ENCODE measurements at regions not wholly inside any gene's neighbourhood (a gene's known extent, or its start where the extent isn't known, plus 50 kb on each side); places are given as distances from the start of the nearest gene placed in this dataset.

DNA sequence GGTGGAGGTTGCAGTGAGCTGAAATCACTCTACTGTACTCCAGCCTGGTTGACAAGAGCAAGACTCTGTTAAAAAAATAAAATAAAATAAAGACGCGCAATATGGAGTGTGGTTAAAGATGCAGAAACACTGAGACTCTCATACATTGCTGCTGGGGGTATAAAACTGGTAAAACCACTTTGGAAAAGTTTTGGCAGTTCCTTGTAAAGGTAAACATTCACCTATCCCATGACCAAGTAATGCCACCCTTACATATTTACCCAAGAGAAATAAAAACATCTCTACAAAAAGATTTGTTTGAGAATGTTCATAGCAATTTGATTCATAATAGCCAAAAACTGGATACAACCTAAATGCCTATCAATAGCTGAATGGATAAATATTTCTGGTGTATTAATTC is 398.5 kb downstream of the PDCD6IP start:
- no peak for DNase-seq

DNA sequence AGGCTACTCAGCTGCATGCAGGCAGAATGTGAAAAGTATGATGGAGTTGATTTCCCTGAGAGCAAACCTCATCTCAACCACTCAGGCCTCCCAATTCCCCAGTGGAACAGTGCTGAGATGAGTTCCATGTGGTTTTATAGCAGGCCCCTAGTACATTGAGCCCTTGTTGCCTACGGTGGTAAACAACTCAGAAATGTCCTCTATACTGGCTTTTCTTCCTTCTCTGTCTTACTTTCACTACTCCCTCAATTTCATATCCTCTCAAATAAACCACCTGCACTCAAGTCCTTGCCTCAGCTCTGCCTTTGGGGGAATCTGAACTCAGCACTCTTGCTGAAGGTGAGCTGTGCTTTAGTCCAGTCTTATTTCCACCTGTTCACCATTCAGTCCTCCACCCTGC is 399.9 kb downstream of the PDCD6IP start:
- no peak for DNase-seq

GRCh38 chr3:34200576-34200975 is 402.1 kb downstream of the PDCD6IP start:
- no peak for DNase-seq

GRCh38 chr3:34202975-34203374 is 404.5 kb downstream of the PDCD6IP start:
- DNase-seq = no peak

DNA sequence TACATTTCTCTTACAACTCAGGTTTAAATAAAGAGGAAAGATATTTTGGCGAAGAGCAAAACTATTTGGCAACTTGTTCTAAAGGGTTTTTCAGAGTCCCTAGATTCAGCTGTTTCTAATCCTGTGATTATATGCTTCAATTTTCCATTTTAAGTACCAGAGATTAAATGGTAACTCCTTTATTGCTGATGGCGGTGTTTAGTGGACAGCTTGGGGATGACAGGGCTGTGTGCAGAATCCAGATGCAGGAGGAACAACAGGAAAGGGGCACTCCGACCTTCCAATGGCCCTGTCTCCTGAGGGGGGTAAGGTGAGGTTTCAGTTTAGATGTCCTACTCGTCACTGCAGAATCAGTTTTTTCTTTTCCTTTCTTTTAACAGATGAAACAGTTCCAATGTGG is 405.0 kb downstream of the PDCD6IP start:
- no peak for DNase-seq

DNA sequence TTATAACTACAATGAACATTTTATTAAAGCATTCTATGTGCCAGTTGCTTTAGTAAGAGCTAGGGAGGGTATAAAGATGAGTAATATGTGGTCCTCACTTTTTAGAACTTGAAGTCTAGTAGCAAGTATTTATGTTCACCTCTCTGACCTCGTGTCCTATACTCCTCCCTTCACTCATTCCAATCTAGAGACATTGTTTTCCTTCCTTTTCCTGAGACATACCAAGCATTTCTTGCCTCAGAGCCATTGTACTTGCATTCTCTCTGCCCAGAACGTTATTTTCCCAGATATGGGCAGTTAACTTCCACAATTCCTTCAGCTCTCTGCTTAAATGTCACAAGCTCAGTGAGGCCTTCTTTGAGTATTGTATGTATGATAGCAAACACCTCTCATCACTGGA is 408.6 kb downstream of the PDCD6IP start:
- DNase-seq = peak; percentile 93

DNA sequence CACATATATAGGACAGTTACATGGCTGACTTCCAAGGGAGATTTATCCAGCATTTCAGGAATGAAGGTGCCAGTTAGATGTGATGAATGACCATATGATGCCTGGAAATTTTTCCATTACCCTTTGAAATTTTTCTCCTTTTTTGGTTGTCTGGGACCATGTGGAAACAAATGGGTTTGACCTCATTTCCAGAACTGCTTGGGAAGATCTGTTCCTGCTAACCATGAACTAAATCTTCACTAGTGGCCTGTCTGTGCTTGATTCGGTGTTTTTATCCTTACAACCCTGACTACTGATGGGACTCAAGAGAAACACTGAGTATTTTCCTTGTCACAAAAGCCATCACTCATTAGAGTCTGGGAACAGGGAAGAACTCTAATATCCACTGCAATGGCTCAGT is 409.4 kb downstream of the PDCD6IP start:
- DNase-seq = peak; percentile 91

DNA sequence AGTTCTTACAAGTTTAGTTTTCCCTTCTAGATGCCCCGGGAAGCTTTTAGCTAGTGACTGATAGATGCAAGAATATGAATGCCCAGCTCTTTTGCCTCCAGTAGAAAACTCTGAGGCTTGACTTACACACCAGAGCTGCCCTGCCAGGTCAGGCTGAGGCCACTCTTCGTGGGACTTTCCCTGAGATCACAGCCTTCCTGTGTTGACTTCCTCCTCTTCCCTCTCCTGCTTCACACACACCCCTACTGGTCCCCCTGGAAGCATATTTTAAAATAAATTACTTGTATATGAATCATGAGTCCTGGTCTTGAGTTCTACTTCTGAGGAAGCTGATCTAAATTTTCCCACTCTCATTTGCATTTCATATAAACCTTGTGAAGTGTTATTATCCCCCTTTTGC is 413.7 kb downstream of the PDCD6IP start:
- DNase-seq = peak; percentile 69

GRCh38 chr3:34212656-34213055 is 414.2 kb downstream of the PDCD6IP start:
- DNase-seq = peak; percentile 50

GRCh38 chr3:34213478-34213877 is 415.0 kb downstream of the PDCD6IP start:
- no peak for DNase-seq

DNA sequence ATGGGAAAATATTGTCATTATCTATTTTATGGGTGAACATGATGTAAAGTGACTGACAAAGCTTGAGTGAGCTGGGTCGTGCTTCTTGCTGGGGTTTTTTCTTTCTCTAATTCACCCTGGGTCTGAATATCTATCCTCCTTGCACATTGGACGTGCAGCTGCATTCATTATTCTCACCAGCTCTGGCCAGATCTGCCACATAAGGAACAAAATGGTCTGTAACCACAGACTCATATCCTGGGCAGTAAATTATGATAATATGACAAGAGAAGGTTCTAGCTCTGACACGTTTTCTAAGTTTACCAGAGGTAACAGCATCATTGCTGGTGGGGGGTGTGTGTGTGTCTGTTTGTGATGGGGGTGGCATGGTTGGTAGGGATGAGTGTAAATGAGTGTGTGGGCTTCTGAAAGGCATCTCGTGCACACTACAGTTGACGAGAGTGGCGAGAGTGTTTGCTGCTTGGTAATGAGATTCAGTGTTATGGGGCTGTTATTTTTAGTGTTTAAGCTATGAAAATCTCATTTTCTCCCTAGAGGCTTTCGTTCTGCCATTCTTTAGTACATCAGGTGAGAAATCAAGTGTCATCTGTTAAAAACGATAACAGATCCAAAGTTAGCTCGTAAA is 418.4 kb downstream of the PDCD6IP start:
- DNase-seq = no peak

- peak; percentile 42 for DNase-seq
Observed at GRCh38 chr3:34218706-34219385, 420.4 kb downstream of the PDCD6IP start.

- peak; percentile 35 for DNase-seq
Observed at GRCh38 chr3:34219556-34219955, 421.1 kb downstream of the PDCD6IP start.

- peak; percentile 40 for DNase-seq
Observed at GRCh38 chr3:34225821-34226366, 427.5 kb downstream of the PDCD6IP start.

GRCh38 chr3:34229876-34230275 is 431.4 kb downstream of the PDCD6IP start:
- DNase-seq = no peak

- no peak for DNase-seq
Observed at GRCh38 chr3:34235096-34235495, 436.7 kb downstream of the PDCD6IP start.

- DNase-seq = peak; percentile 89
Observed at GRCh38 chr3:34237946-34238345, 439.5 kb downstream of the PDCD6IP start.

- no peak for DNase-seq
Observed at GRCh38 chr3:34238407-34238806, 440.0 kb downstream of the PDCD6IP start.

- no peak for DNase-seq
Observed at GRCh38 chr3:34239287-34239686, 440.9 kb downstream of the PDCD6IP start.

- DNase-seq = no peak
Observed at GRCh38 chr3:34239875-34240274, 441.4 kb downstream of the PDCD6IP start.

- no peak for DNase-seq
Observed at GRCh38 chr3:34247401-34247800, 449.0 kb downstream of the PDCD6IP start.

- no peak for DNase-seq
Observed at GRCh38 chr3:34248352-34248751, 449.9 kb downstream of the PDCD6IP start.

DNA sequence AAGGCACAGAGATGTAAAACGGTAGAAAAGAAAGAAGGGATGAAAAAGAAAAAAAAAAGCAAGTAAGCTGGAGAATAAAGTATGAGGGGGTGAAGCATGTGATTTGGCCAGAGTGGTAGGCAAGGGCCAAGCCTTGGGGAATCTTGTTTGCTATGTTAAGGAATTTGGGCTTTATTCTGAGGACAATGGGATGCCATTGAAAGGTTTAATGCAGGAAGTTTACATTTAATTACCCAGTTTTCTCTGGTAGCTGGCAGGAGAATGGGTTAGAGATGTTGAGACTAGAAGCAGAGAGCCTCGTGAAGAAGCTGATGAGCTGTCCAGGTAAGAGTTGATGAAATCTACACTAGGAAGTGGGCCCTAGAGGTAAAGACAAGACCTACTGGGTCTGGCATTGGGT is 455.9 kb downstream of the PDCD6IP start:
- no peak for DNase-seq

- no peak for DNase-seq
Observed at GRCh38 chr3:34256021-34256420, 457.6 kb downstream of the PDCD6IP start.
